ENCODE measurements at regions not wholly inside any gene's neighbourhood (a gene's known extent, or its start where the extent isn't known, plus 50 kb on each side); places are given as distances from the start of the nearest gene placed in this dataset.

DNA sequence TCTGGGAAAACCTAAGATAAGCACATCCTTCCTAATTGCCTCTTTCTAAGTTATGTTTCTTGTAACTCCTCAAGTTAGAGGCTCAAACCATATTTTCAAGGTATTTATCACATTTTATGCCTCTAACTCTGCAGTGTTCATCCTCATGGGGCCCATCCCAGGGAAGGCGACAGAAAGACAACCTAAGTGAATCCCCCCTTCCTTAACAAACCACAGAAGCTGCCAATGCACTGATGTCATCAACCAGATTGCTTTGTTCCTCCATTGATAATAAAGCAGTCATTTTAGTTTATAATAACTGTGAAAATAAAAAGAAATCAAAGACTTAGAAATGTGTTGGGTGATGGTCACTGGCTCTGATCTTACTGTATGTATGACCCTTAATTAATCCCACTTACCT, 119.5 kb upstream of the TCF21 start:
- no peaks in the 10 kb centered on the region for H3K79me1 ChIP-seq (ENCODE audit: low read depth, low read length)
- H4K91ac ChIP-seq (replicated peaks; ENCODE audit: insufficient read length, low read length): no peak overlapping the region
- H3K36me3 ChIP-seq (ENCODE audit: control insufficient read depth in 2 of 4, insufficient read depth in 4 of 4, low read length in 3 of 4): no peaks in the 10 kb centered on the region
- H2AK5ac ChIP-seq (ENCODE audit: low read depth, low read length): no peak overlapping the region
- DNase-seq (ENCODE audit: low read depth in 1 of 2, low spot score in 2 of 2) (no peak), FAIRE-seq (no peak)
- no peak overlapping the region for H3K18ac ChIP-seq (ENCODE audit: extremely low read depth, low read length)
- no peak overlapping the region for H4K8ac ChIP-seq (ENCODE audit: extremely low read depth, insufficient read depth, low read length)
- H4K20me1 ChIP-seq (replicated peaks in 1 of 2; ENCODE audit: control insufficient read depth in 1 of 2, insufficient read depth in 2 of 2, low read length in 2 of 2): no peaks in the 10 kb centered on the region
- H3K9ac ChIP-seq (replicated peaks in 1 of 4; ENCODE audit: extremely low read depth in 1 of 4, low read depth in 3 of 4, low read length in 3 of 4): no peak overlapping the region
- H3K79me2 ChIP-seq (ENCODE audit: control insufficient read depth in 1 of 2, insufficient read depth in 2 of 2, low read length in 2 of 2): no peaks in the 10 kb centered on the region
- no peak overlapping the region for H3K23ac ChIP-seq (ENCODE audit: insufficient read length)
- no peak overlapping the region for H3K4me2 ChIP-seq (ENCODE audit: insufficient read depth in 1 of 2, low read depth in 2 of 2, low read length in 2 of 2)
- CTCF ChIA-PET (ENCODE audit: partially characterized antibody): no interaction called here
- no peaks in the 10 kb centered on the region for H3K9me3 ChIP-seq (ENCODE audit: insufficient read depth in 2 of 2, low read depth in 1 of 2, low read length in 1 of 2)
- H2BK12ac ChIP-seq (ENCODE audit: low read depth, low read length): no peak overlapping the region
- 67% methylated on average over 1 of the region's 1 CpG; no CpG with 5 or more reads in 1 of the 2 experiments for WGBS, 2 experiments (ENCODE audit: extremely low coverage in 1 of 2, insufficient coverage in 1 of 2, insufficient read length in 1 of 2, insufficient replicate concordance in 2 of 2, low coverage in 1 of 2, low lambda C conversion rate in 2 of 2, missing lambda C conversion rate in 1 of 2)
- peaks cover 0 to 3% (median 0%) of the 10 kb centered on the region in 4 experiments; a peak in 1 of 7 replicates for H3K4me1 ChIP-seq (replicated peaks in 1 of 4; ENCODE audit: control insufficient read depth in 3 of 4, insufficient read depth in 4 of 4, low read length in 3 of 4)
- H2BK20ac ChIP-seq (ENCODE audit: low read length): no peak overlapping the region
- no peak overlapping the region for H2BK120ac ChIP-seq (replicated peaks; ENCODE audit: low read depth, low read length)
- H3K4me3 ChIP-seq (ENCODE audit: extremely low read depth in 1 of 4, insufficient read depth in 2 of 4, low read depth in 3 of 4, low read length in 4 of 4): no peak overlapping the region
- H3K27me3 ChIP-seq (replicated peaks in 1 of 4; ENCODE audit: control insufficient read depth in 3 of 4, extremely low read depth in 1 of 4, insufficient read depth in 3 of 4, low read length in 3 of 4): no peaks in the 10 kb centered on the region
- H3K27ac ChIP-seq (ENCODE audit: low read depth, low read length): no peak overlapping the region
- no peak overlapping the region for H4K5ac ChIP-seq (ENCODE audit: insufficient read length, low read depth, low read length)
- no peak overlapping the region for H2BK5ac ChIP-seq (ENCODE audit: low read depth, low read length)
- POLR2A ChIA-PET (ENCODE audit: partially characterized antibody): no interaction called here
- H2BK15ac ChIP-seq (ENCODE audit: low read length): no peak overlapping the region
- H3K56ac ChIP-seq (replicated peaks; ENCODE audit: insufficient read length, low read depth, low read length): no peak overlapping the region
- no peaks in the 10 kb centered on the region for H3K23me2 ChIP-seq (ENCODE audit: low read depth, low read length)
- no peak overlapping the region for H3K4ac ChIP-seq (replicated peaks; ENCODE audit: insufficient read length, low read depth, low read length)
- H2AFZ ChIP-seq (ENCODE audit: low read length): no peak overlapping the region
- H3K14ac ChIP-seq (ENCODE audit: insufficient read length): no peak overlapping the region
- TF ChIP-seq CTBP2 (IDR thresholded peaks at IDR 0.05; ENCODE audit: borderline replicate concordance, insufficient read depth, insufficient read length, low read length) (no peak), SP2 (IDR thresholded peaks at IDR 0.05; ENCODE audit: low read length) (no peak), SAP30 (IDR thresholded peaks at IDR 0.05; ENCODE audit: insufficient read depth, insufficient replicate concordance, low read length) (no peak), NANOG (IDR thresholded peaks at IDR 0.05; ENCODE audit: insufficient read depth, low read depth, low read length, poor library complexity, severe bottlenecking) (no peak), BCL11A (IDR thresholded peaks at IDR 0.05; ENCODE audit: low read depth in 2 of 2, low read length in 2 of 2) (no peak), RFX5 (IDR thresholded peaks at IDR 0.05; ENCODE audit: borderline replicate concordance, low read depth, low read length) (no peak), BACH1 (IDR thresholded peaks at IDR 0.05; ENCODE audit: low read length) (no peak), ASH2L (IDR thresholded peaks at IDR 0.05; ENCODE audit: low read length) (no peak), POLR2AphosphoS5 (IDR thresholded peaks at IDR 0.05; ENCODE audit: low read depth, low read length) (no peak), HDAC6 (IDR thresholded peaks at IDR 0.05; ENCODE audit: low read depth, low read length) (no peak), SIN3A (conservative IDR thresholded peaks at IDR 0.05 in 1 of 2, IDR thresholded peaks at IDR 0.05 in 1 of 2; ENCODE audit: low read depth in 1 of 2, low read length in 2 of 2) (no peak), JUND (IDR thresholded peaks at IDR 0.05; ENCODE audit: low read length) (no peak), SRF (IDR thresholded peaks at IDR 0.05; ENCODE audit: low read depth, low read length) (no peak), E2F6 (IDR thresholded peaks at IDR 0.05) (no peak)
- TF ChIP-seq, protein P1, sequence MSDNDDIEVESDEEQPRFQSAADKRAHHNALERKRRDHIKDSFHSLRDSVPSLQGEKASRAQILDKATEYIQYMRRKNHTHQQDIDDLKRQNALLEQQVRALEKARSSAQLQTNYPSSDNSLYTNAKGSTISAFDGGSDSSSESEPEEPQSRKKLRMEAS (IDR thresholded peaks at IDR 0.05): no peak

All from H1 (cell line).